ENCODE measurements at regions not wholly inside any gene's neighbourhood (a gene's known extent, or its start where the extent isn't known, plus 50 kb on each side); places are given as distances from the start of the nearest gene placed in this dataset.
"Not testable (repeated sequence)": the region's sequence is repeated elsewhere in the genome, so short reads cannot be mapped to it uniquely, and the experiment has no call there.

- TF ChIP-seq CTCF (conservative IDR thresholded peaks at IDR 0.05; ENCODE audit: low read depth, low read length) = no peak
- DNase-seq (ENCODE audit: low read depth) = no peak
- H3K4me3 ChIP-seq (ENCODE audit: low read length) = no peak overlapping the region
These were observed 242.1 kb downstream of the FGF9 start for GRCh38 chr13:21913010-21913409.

GRCh38 chr13:21917086-21918015 lies 246.5 kb downstream of the FGF9 start:
- no peak for TF ChIP-seq CTCF (conservative IDR thresholded peaks at IDR 0.05; ENCODE audit: low read depth, low read length)

GRCh38 chr13:21920802-21921201 lies 249.9 kb downstream of the FGF9 start:
- not testable (repeated sequence) for DNase-seq (ENCODE audit: low read depth)

More at GRCh38 chr13:21917086-21918015, 246.5 kb downstream of the FGF9 start:
- H3K4me3 ChIP-seq (ENCODE audit: low read length) = no peak overlapping the region
- DNase-seq (ENCODE audit: low read depth) = no peak

GRCh38 chr13:21924958-21925357 lies 254.1 kb downstream of the FGF9 start:
- TF ChIP-seq CTCF (conservative IDR thresholded peaks at IDR 0.05; ENCODE audit: low read depth, low read length) = no peak
- no peak overlapping the region for H3K4me3 ChIP-seq (ENCODE audit: low read length)
- DNase-seq (ENCODE audit: low read depth) = no peak

More at GRCh38 chr13:21920802-21921201, 249.9 kb downstream of the FGF9 start:
- not testable (repeated sequence) for H3K4me3 ChIP-seq (ENCODE audit: low read length)

- no peak for TF ChIP-seq CTCF (conservative IDR thresholded peaks at IDR 0.05; ENCODE audit: low read depth, low read length)
- DNase-seq (ENCODE audit: low read depth) = no peak
- no peak overlapping the region for H3K4me3 ChIP-seq (ENCODE audit: low read length)
These were observed 254.8 kb downstream of the FGF9 start for GRCh38 chr13:21925720-21926119.

- no peak overlapping the region for H3K4me3 ChIP-seq (ENCODE audit: low read length)
- no peak for DNase-seq (ENCODE audit: low read depth)
- no peak for TF ChIP-seq CTCF (conservative IDR thresholded peaks at IDR 0.05; ENCODE audit: low read depth, low read length)
These were observed 258.5 kb downstream of the FGF9 start for GRCh38 chr13:21929400-21929799.

- no peak overlapping the region for H3K4me3 ChIP-seq (ENCODE audit: low read length)
- no peak for DNase-seq (ENCODE audit: low read depth)
- TF ChIP-seq CTCF (conservative IDR thresholded peaks at IDR 0.05; ENCODE audit: low read depth, low read length) = no peak
These were observed 259.7 kb downstream of the FGF9 start for GRCh38 chr13:21930536-21930935.

All from retinal pigment epithelial cell (primary cell).